ENCODE measurements at regions not wholly inside any gene's neighbourhood (a gene's known extent, or its start where the extent isn't known, plus 50 kb on each side); places are given as distances from the start of the nearest gene placed in this dataset.
"Not testable (repeated sequence)": the region's sequence is repeated elsewhere in the genome, so short reads cannot be mapped to it uniquely, and the experiment has no call there.

- DNase-seq = peak; percentile 16
- H3K27me3 ChIP-seq (replicated peaks); in situ Hi-C loops (cut with HindIII; ENCODE audit: low pct_ligation_motif_present, low sequenced_read_pairs); H3K36me3 ChIP-seq (replicated peaks): not testable (repeated sequence)
- H3K27ac ChIP-seq = peak overlapping the region; percentile 60
- peak overlapping the region; percentile 52 for H3K4me3 ChIP-seq (ENCODE audit: low read depth, low read length)
Observed at GRCh38 chr1:121117622-121118479, 66.3 kb downstream of the FAM72B start.
